Neural cell (in vitro differentiated cells): ENCODE measurements at regions not wholly inside any gene's neighbourhood (a gene's known extent, or its start where the extent isn't known, plus 50 kb on each side); places are given as distances from the start of the nearest gene placed in this dataset.
"Not testable (repeated sequence)": the region's sequence is repeated elsewhere in the genome, so short reads cannot be mapped to it uniquely, and the experiment has no call there.

Experiments used
- CTCF ChIP-seq: fragments of 450-650 bp; IDR thresholded peaks from 2 replicates; pipeline ENCODE4 v1.5.1; 2014; ENCODE audit warnings: antibody characterized with exemption, mild to moderate bottlenecking, moderate library complexity; ENCODE audit not compliant: poor library complexity, severe bottlenecking
- EZH2 ChIP-seq: fragments of 200-600, 300-800 bp; shearing (Covaris generic), sonication (generic); IDR thresholded peaks from 2 replicates; pipeline ENCODE4 v1.6.1; 2014; ENCODE audit warnings: antibody characterized with exemption, low read length, borderline replicate concordance, mild to moderate bottlenecking; ENCODE audit not compliant: insufficient read depth, poor library complexity, severe bottlenecking
- POLR2AphosphoS5 ChIP-seq: IDR thresholded peaks from 2 replicates; pipeline ENCODE4 v1.6.1; 2012
- RAD21 ChIP-seq: fragments of 450-650 bp; conservative IDR thresholded peaks from 2 replicates; pipeline ENCODE4 v1.6.1; 2014; ENCODE audit warnings: antibody characterized with exemption, mild to moderate bottlenecking, moderate library complexity
- REST ChIP-seq: IDR thresholded peaks from 2 replicates; pipeline ENCODE4 v1.6.1; 2012; ENCODE audit warnings: borderline replicate concordance
- TAF1 ChIP-seq: IDR thresholded peaks from 2 replicates; pipeline ENCODE4 v1.6.1; 2012; ENCODE audit warnings: low read depth

- TF ChIP-seq CTCF, RAD21, TAF1, EZH2, POLR2AphosphoS5, REST: not testable (repeated sequence)
Observed at GRCh38 chr4:55025456-55025855, 99.9 kb downstream of the KDR start.
